ENCODE measurements at regions not wholly inside any gene's neighbourhood (a gene's known extent, or its start where the extent isn't known, plus 50 kb on each side); places are given as distances from the start of the nearest gene placed in this dataset.

GRCh38 chr6:158920311-158920905 lies 79.6 kb downstream of the RSPH3 start:
- H3K4me3 ChIP-seq (ENCODE audit: low read depth, low read length), result no peak overlapping the region
- no peak for TF ChIP-seq CTCF (IDR thresholded peaks at IDR 0.05; ENCODE audit: borderline replicate concordance, insufficient read depth, low read depth, low read length)

- no peak for TF ChIP-seq CTCF (IDR thresholded peaks at IDR 0.05; ENCODE audit: borderline replicate concordance, insufficient read depth, low read depth, low read length)
- H3K4me3 ChIP-seq (ENCODE audit: low read depth, low read length), result no peak overlapping the region
Observed at GRCh38 chr6:158919865-158920264, 80.1 kb downstream of the RSPH3 start.

- H3K4me3 ChIP-seq (ENCODE audit: low read depth, low read length), result no peak overlapping the region
- TF ChIP-seq CTCF (IDR thresholded peaks at IDR 0.05; ENCODE audit: borderline replicate concordance, insufficient read depth, low read depth, low read length), result no peak
Observed at GRCh38 chr6:158916617-158917016, 83.4 kb downstream of the RSPH3 start.

- no peak overlapping the region for H3K4me3 ChIP-seq (ENCODE audit: low read depth, low read length)
- no peak for TF ChIP-seq CTCF (IDR thresholded peaks at IDR 0.05; ENCODE audit: borderline replicate concordance, insufficient read depth, low read depth, low read length)
Observed at GRCh38 chr6:158914923-158915322, 85.1 kb downstream of the RSPH3 start.

- no peak for TF ChIP-seq CTCF (IDR thresholded peaks at IDR 0.05; ENCODE audit: borderline replicate concordance, insufficient read depth, low read depth, low read length)
- H3K4me3 ChIP-seq (ENCODE audit: low read depth, low read length), result no peak overlapping the region
Observed at GRCh38 chr6:158913580-158913979, 86.4 kb downstream of the RSPH3 start.

GRCh38 chr6:158912655-158913054 lies 87.3 kb downstream of the RSPH3 start:
- H3K4me3 ChIP-seq (ENCODE audit: low read depth, low read length), result no peak overlapping the region
- TF ChIP-seq CTCF (IDR thresholded peaks at IDR 0.05; ENCODE audit: borderline replicate concordance, insufficient read depth, low read depth, low read length), result no peak

GRCh38 chr6:158911746-158912480 lies 88.1 kb downstream of the RSPH3 start:
- H3K4me3 ChIP-seq (ENCODE audit: low read depth, low read length), result no peak overlapping the region
- no peak for TF ChIP-seq CTCF (IDR thresholded peaks at IDR 0.05; ENCODE audit: borderline replicate concordance, insufficient read depth, low read depth, low read length)

All from GM12875 (cell line).